ENCODE measurements at regions not wholly inside any gene's neighbourhood (a gene's known extent, or its start where the extent isn't known, plus 50 kb on each side); places are given as distances from the start of the nearest gene placed in this dataset.

DNA sequence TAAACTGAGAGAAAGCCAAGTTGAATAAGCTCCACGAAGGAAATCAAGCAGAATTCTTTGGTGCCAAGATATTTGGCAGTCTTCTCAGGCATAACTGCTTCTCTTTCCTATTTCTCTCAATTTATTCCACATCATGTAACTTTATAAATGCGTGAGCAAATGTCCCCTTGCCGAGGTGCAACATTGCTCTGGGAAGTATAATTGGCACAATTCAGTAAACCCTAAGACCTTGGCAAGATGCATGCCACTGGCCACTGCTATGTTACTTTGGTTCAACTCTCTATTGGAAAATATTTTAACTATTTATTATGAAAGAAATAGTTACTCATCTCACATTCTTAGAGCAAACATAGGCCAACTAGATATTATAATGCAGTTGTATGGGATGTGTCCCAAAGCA lies 170.2 kb downstream of the SUCNR1 start:
- Histone ChIP-seq H3K27ac (no peak overlapping the region), H3K36me3 (no peaks in the 10 kb centered on the region), H3K4me3 (no peak overlapping the region), H3K27me3 (ENCODE audit: low read depth) (no peaks in the 10 kb centered on the region), H3K9me3 (no peaks in the 10 kb centered on the region), H3K4me1 (no peaks in the 10 kb centered on the region)
- TF ChIP-seq, protein P1, sequence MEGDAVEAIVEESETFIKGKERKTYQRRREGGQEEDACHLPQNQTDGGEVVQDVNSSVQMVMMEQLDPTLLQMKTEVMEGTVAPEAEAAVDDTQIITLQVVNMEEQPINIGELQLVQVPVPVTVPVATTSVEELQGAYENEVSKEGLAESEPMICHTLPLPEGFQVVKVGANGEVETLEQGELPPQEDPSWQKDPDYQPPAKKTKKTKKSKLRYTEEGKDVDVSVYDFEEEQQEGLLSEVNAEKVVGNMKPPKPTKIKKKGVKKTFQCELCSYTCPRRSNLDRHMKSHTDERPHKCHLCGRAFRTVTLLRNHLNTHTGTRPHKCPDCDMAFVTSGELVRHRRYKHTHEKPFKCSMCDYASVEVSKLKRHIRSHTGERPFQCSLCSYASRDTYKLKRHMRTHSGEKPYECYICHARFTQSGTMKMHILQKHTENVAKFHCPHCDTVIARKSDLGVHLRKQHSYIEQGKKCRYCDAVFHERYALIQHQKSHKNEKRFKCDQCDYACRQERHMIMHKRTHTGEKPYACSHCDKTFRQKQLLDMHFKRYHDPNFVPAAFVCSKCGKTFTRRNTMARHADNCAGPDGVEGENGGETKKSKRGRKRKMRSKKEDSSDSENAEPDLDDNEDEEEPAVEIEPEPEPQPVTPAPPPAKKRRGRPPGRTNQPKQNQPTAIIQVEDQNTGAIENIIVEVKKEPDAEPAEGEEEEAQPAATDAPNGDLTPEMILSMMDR (IDR thresholded peaks at IDR 0.05): no peak
- intact Hi-C loops (cut with DNase I): no loop called here
- DNase-seq (no peak), ATAC-seq (no peak)

DNA sequence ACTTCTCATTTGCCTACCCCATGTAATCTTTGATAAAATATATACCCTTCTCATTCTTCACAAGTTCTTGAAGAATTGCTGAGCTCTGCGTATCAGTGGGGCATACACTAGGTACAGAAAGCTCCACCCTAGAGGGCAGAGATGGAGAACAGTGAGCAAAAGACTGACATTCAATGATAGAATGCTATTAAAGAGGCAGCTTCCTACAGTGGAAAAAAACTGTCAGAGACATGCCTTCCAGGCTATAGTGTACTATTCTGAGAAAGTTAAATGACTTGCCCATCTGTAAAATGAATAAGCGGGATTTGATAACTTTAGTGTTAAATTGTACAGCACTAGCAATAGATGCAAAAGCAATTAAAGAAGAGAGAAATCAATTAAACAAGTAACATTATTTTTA lies 172.8 kb downstream of the SUCNR1 start:
- ATAC-seq: no peak
- Histone ChIP-seq H3K4me3 (no peak overlapping the region), H3K27ac (no peak overlapping the region), H3K27me3 (ENCODE audit: low read depth) (no peaks in the 10 kb centered on the region), H3K9me3 (no peaks in the 10 kb centered on the region), H3K4me1 (no peaks in the 10 kb centered on the region), H3K36me3 (no peaks in the 10 kb centered on the region)
- TF ChIP-seq, protein P1 (IDR thresholded peaks at IDR 0.05): no peak
- intact Hi-C loops (cut with DNase I): no loop called here
- DNase-seq: no peak

DNA sequence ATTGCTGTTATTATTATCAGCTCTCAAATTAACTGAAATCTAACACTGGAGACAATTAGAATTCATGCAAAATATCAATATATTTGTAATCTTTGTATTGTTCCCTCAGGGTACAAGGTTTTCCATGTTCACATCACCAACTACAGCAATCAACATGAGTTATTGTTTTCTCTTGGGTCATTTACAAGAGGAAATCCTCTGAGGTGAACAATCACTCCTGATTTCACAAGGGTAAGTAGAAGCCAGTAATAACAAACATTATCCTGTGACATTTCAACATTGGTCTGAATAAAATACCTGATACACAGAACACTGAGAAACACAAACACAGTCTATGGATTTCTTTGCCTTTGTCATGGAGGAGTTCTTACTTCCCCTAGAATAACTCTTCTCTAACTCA lies 174.0 kb downstream of the SUCNR1 start:
- H3K9me3 ChIP-seq: no peaks in the 10 kb centered on the region
- no peaks in the 10 kb centered on the region for H3K4me1 ChIP-seq
- no peak overlapping the region for H3K27ac ChIP-seq
- DNase-seq: no peak
- peak in 1 of 2 donors; percentile 20 for ATAC-seq
- TF ChIP-seq, protein P1 (IDR thresholded peaks at IDR 0.05): no peak
- H3K27me3 ChIP-seq (ENCODE audit: low read depth): no peaks in the 10 kb centered on the region
- no peak overlapping the region for H3K4me3 ChIP-seq
- intact Hi-C loops (cut with DNase I): no loop called here
- no peaks in the 10 kb centered on the region for H3K36me3 ChIP-seq

DNA sequence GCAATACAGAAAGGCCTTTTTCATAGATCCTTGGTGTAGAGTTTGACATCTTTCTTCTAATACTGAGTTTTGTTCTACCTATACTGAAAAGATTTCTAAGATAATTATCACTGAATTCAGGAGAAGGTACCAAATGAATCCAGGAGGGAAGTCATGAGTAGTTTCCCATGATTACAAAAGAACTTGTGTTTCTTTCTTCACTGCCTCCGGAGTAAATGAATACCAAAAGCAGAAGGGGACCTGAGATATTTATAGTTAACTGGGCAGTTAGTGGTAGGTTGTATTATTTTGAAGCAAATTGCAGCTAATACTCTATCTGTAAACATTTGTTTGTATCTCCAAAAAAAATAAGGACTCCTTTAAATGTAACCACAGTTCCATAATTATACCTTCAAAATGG lies 175.4 kb downstream of the SUCNR1 start:
- no peak overlapping the region for H3K4me3 ChIP-seq
- DNase-seq: no peak
- no peaks in the 10 kb centered on the region for H3K36me3 ChIP-seq
- TF ChIP-seq, protein P1 (IDR thresholded peaks at IDR 0.05): no peak
- no peak for ATAC-seq
- no peak overlapping the region for H3K27ac ChIP-seq
- no peaks in the 10 kb centered on the region for H3K9me3 ChIP-seq
- H3K27me3 ChIP-seq (ENCODE audit: low read depth): no peaks in the 10 kb centered on the region
- no peaks in the 10 kb centered on the region for H3K4me1 ChIP-seq
- intact Hi-C loops (cut with DNase I): no loop called here

DNA sequence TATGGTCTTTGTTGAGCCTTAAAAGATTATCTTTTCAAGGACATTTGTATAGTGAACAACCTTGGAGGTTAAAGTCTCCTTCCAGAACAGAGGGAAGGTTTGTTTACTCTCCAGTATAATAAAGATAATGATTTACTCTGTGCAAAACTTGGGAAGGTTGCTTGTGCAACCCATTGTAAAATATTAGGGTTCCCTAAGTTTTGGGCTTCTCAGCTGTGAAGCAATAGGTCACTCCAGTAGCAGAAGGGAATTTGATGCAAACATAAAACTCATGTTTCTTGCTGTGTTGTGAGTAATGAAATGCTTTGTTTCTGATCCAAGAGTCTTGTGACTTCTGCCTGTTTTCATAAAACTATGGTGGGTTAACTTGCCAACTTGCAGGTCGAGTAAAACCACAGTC lies 177.5 kb downstream of the SUCNR1 start:
- H3K36me3 ChIP-seq: no peaks in the 10 kb centered on the region
- H3K4me1 ChIP-seq: no peaks in the 10 kb centered on the region
- ATAC-seq (no peak), DNase-seq (no peak)
- no peak overlapping the region for H3K4me3 ChIP-seq
- intact Hi-C loops (cut with DNase I): no loop called here
- H3K27ac ChIP-seq: no peak overlapping the region
- TF ChIP-seq, protein P1 (IDR thresholded peaks at IDR 0.05): no peak
- no peaks in the 10 kb centered on the region for H3K27me3 ChIP-seq (ENCODE audit: low read depth)
- no peaks in the 10 kb centered on the region for H3K9me3 ChIP-seq

Measured in lower lobe of right lung (tissue), 2 donors.